NT2/D1 (cell line): ENCODE measurements at regions not wholly inside any gene's neighbourhood (a gene's known extent, or its start where the extent isn't known, plus 50 kb on each side); places are given as distances from the start of the nearest gene placed in this dataset.

Experiments
- SUZ12 ChIP-seq: IDR thresholded peaks from 2 replicates; pipeline ENCODE4 v1.6.1; 2011; ENCODE audit not compliant: insufficient read length, insufficient read depth; ENCODE audit errors: extremely low read depth
- YY1 ChIP-seq: IDR thresholded peaks from 2 replicates; pipeline ENCODE4 v1.6.1; 2011; ENCODE audit not compliant: insufficient read length, insufficient read depth
- ZNF274 ChIP-seq: IDR thresholded peaks from 2 replicates; pipeline ENCODE4 v1.6.1; 2011; ENCODE audit warnings: mild to moderate bottlenecking, low read depth, low read length

DNA sequence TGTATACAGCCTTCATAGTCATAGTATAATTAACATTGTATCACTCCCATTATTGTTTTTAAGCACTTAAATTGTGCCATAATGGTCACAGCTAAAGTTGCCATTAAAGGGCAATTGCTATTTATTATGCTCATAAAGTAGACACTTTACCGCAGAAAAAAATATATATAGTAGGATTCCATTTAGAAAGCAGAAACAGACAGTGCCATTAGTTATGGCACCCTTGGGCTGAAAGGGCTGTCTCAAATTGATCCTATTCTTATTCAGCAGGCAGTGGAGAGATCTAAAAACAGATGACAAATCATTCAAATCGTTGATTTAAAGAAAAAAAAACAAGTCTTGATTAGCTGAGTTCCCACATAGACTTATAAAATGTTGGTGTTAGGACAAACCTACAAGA lies 514.2 kb upstream of the ROBO2 start:
- no peak for TF ChIP-seq YY1
- TF ChIP-seq ZNF274: no peak
- TF ChIP-seq SUZ12: no peak
